PC-3 (cell line): ENCODE measurements at regions not wholly inside any gene's neighbourhood (a gene's known extent, or its start where the extent isn't known, plus 50 kb on each side); places are given as distances from the start of the nearest gene placed in this dataset.

Experiments
- EZH2 ChIP-seq: fragments of 300-600 bp; sonication (generic); IDR thresholded peaks from one replicate; pipeline ENCODE4 v1.6.1; 2017; ENCODE audit warnings: antibody characterized with exemption, mild to moderate bottlenecking, low read length; ENCODE audit not compliant: unreplicated experiment
- EZH2phosphoT487 ChIP-seq: fragments of 300-600 bp; sonication (generic); IDR thresholded peaks from 2 replicates; pipeline ENCODE4 v1.6.1; 2018; ENCODE audit warnings: mild to moderate bottlenecking, antibody characterized with exemption, low read length, borderline replicate concordance

DNA sequence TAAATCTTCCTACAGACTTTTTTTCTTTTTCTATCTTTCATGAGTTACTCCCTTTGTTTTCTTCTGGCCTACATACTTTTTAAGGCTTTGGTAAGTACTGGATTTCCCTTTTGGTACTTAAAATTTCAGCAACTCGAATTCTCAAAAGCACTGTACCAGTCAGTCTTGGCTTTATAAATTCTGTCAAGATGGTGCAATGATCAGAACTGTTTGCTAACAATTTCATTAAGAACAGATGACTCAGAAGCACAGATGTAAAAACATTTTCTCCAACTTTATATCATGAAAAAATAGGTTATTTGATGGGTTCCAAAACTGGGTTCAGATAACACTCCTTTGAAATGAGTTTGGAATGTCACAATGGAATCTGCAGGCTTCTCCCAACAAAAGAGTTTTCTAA is 1961.8 kb upstream of the FLRT2 start:
- TF ChIP-seq EZH2phosphoT487 (no peak), EZH2 (no peak)
